Nephron (organoid): ENCODE measurements at regions not wholly inside any gene's neighbourhood (a gene's known extent, or its start where the extent isn't known, plus 50 kb on each side); places are given as distances from the start of the nearest gene placed in this dataset.
"Not testable (repeated sequence)": the region's sequence is repeated elsewhere in the genome, so short reads cannot be mapped to it uniquely, and the experiment has no call there.

Source experiments
- H3K27ac Mint-ChIP-seq, 3 experiments: 2 replicates each; pipeline ENCODE4 v1.8.0; 2020; ENCODE audit warnings: mixed read lengths in 3 of 3, mild to moderate bottlenecking in 2 of 3, moderate library complexity in 1 of 3
- H3K27me3 Mint-ChIP-seq: 2 replicates; pipeline ENCODE4 v1.8.0; 2021; ENCODE audit warnings: low read depth, mild to moderate bottlenecking, moderate library complexity, mixed read lengths
- H3K36me3 Mint-ChIP-seq: 2 replicates; pipeline ENCODE4 v1.8.0; 2020; ENCODE audit warnings: low read depth, mixed read lengths
- H3K4me1 Mint-ChIP-seq: 2 replicates; pipeline ENCODE4 v1.8.0; 2020; ENCODE audit warnings: mixed read lengths
- H3K4me3 Mint-ChIP-seq, 3 experiments: 2 replicates each; pipeline ENCODE4 v1.8.0; 2020; ENCODE audit warnings: mild to moderate bottlenecking in 3 of 3, mixed read lengths in 3 of 3, moderate library complexity in 2 of 3
- H3K9me3 Mint-ChIP-seq: 2 replicates; pipeline ENCODE4 v1.8.0; 2020; ENCODE audit warnings: mixed read lengths
- TF ChIP-seq, protein P1 (sequence below), 3 experiments: fragments of 200-600 bp; sonication (generic); IDR thresholded peaks; one replicate each; pipeline ENCODE4 v1.5.0; 2021; ENCODE audit warnings: antibody characterized with exemption in 3 of 3; ENCODE audit not compliant: unreplicated experiment in 3 of 3

DNA sequence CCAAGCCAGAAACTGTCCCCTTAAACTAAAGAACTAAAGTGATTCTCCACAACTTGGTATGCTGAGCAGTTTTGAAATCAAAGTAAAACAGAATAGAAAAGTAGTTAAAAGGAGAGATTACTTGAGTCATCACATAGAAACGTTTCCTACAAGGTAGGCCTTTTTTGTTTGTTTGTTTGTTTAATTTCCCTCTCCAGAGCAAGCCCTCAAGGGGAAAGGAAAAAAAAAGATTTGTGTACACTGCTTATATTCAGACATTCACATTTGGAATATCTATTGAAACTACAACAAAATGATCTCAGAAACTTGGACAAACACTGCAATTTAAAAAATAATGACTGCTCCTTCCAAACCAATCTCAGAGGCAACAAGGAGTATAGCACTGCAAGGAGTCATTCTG lies 304.7 kb upstream of the NREP start:
- Mint-ChIP-seq H3K4me1 (peaks cover 31% of the 10 kb centered on the region), H3K27me3 (no peaks in the 10 kb centered on the region), H3K9me3 (peaks cover 6% of the 10 kb centered on the region), H3K36me3 (no peaks in the 10 kb centered on the region), H3K27ac (peak overlapping the region in 1 of 3 experiments; percentile 26), H3K4me3 (no peak overlapping the region)
- TF ChIP-seq, protein P1, sequence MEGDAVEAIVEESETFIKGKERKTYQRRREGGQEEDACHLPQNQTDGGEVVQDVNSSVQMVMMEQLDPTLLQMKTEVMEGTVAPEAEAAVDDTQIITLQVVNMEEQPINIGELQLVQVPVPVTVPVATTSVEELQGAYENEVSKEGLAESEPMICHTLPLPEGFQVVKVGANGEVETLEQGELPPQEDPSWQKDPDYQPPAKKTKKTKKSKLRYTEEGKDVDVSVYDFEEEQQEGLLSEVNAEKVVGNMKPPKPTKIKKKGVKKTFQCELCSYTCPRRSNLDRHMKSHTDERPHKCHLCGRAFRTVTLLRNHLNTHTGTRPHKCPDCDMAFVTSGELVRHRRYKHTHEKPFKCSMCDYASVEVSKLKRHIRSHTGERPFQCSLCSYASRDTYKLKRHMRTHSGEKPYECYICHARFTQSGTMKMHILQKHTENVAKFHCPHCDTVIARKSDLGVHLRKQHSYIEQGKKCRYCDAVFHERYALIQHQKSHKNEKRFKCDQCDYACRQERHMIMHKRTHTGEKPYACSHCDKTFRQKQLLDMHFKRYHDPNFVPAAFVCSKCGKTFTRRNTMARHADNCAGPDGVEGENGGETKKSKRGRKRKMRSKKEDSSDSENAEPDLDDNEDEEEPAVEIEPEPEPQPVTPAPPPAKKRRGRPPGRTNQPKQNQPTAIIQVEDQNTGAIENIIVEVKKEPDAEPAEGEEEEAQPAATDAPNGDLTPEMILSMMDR (IDR thresholded peaks at IDR 0.05; ENCODE audit: unreplicated experiment in 3 of 3), result no peak

DNA sequence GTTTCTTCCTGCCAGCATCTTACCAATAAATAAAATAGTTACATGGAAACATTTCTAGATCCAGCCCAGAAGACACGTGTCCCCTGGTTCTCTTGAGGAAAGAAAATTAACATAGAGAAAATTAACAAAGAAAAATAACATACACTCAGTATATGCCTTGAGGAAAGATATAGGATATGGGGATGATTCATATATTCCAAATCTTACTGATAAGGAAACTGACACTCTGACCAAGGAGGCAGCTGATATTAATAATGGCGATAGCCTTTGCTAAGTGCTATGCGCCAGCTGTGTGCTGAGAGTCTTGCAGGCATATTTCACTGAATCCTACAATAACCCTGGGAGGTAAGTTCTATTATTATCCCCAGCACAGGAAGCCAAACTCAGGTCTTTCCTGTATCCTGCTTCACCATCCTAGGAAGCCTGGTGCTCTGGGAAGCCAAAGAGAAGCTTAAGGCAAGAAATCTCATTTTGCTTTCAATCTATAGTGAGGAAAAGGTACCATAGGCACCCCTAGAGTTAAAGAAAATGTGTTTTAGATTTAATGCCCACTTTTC lies 302.7 kb upstream of the NREP start:
- no peaks in the 10 kb centered on the region for H3K36me3 Mint-ChIP-seq
- H3K4me1 Mint-ChIP-seq, result peaks cover 14% of the 10 kb centered on the region
- H3K4me3 Mint-ChIP-seq, result no peak overlapping the region
- H3K9me3 Mint-ChIP-seq, result peaks cover 25% of the 10 kb centered on the region
- no peaks in the 10 kb centered on the region for H3K27me3 Mint-ChIP-seq
- TF ChIP-seq, protein P1 (IDR thresholded peaks at IDR 0.05; ENCODE audit: unreplicated experiment in 3 of 3), result no peak
- H3K27ac Mint-ChIP-seq, result peak overlapping the region in 2 of 3 experiments; percentile 33 to 55

DNA sequence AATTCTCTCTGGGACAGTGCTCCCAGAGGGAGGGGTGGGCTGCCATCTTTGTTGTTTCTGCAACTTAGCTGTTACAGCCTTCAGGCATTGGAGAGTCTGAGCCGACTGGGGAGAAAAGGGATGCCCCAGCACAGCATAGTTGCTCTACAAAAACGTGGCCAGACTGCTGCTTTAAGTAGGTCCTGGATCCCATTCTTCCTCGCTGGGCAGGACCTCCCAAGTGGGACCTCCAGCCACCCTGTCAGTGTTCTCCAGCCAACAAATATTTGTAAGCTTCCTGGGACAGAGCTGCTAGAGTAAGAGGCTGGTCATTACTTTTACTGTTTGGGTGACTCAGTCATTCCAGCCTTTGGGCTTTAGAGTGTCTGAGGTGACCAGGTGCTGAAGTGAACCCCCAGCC lies 292.7 kb upstream of the NREP start:
- H3K9me3 Mint-ChIP-seq, result peaks cover 43% of the 10 kb centered on the region

DNA sequence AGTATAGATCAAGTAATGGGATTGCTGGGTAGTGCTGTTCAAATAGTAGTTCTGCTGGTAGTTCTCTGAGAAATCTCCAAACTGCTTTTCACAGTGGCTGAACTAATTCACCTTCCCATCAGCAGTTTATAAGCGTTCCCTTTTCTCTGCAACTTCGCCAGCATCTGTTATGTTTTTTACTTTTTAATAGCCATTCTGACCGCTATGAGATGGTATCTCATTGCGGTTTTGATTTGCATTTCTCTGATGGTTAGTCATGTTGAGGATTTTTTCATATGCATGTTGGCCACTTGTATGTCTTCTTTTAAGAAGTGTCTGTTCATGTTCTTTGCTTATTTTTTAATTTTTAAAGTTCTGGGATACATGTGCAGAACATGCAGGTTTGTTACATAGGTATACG lies 279.2 kb upstream of the NREP start:
- H3K27me3 Mint-ChIP-seq, result no peaks in the 10 kb centered on the region
- H3K4me1 Mint-ChIP-seq, result peaks cover 4% of the 10 kb centered on the region
- no peak overlapping the region for H3K27ac Mint-ChIP-seq
- H3K9me3 Mint-ChIP-seq, result peaks cover 11% of the 10 kb centered on the region
- H3K4me3 Mint-ChIP-seq, result no peak overlapping the region
- no peaks in the 10 kb centered on the region for H3K36me3 Mint-ChIP-seq
- TF ChIP-seq, protein P1 (IDR thresholded peaks at IDR 0.05; ENCODE audit: unreplicated experiment in 3 of 3), result no peak

More for the DNA sequence above, 292.7 kb upstream of the NREP start:
- H3K27me3 Mint-ChIP-seq, result no peaks in the 10 kb centered on the region
- TF ChIP-seq, protein P1 (IDR thresholded peaks at IDR 0.05; ENCODE audit: unreplicated experiment in 3 of 3), result no peak
- no peak overlapping the region for H3K27ac Mint-ChIP-seq
- no peaks in the 10 kb centered on the region for H3K4me1 Mint-ChIP-seq
- no peak overlapping the region for H3K4me3 Mint-ChIP-seq
- H3K36me3 Mint-ChIP-seq, result no peaks in the 10 kb centered on the region

DNA sequence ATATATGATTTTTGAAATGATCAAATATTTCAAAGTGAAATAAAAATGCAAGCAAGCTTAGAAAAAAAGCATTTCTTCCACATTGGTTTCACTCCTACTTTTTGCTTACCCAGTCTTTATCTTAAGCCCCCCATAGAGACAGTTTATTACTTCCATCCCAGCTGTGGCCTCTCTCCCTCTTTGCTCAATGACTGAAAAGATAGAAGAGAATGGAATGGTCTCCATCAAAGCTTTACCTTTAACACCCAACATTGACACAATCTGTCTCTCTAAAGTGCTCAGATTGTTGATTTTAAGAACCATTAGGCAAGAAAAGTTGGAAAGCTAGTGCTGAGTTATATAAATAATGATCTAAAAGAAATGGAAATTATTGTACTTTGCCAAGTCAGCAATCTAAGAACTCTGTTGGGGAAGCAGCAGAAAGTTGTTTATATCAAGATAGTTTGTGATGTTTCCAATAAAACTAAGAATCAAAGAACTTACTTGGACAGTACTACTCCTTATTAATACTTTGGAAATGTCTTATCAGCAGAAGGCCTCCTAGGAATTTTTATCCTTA lies 277.5 kb upstream of the NREP start:
- H3K36me3 Mint-ChIP-seq, result no peaks in the 10 kb centered on the region
- H3K27ac Mint-ChIP-seq, result peak overlapping the region in 1 of 3 experiments; percentile 29
- peaks cover 4% of the 10 kb centered on the region for H3K4me1 Mint-ChIP-seq
- peaks cover 17% of the 10 kb centered on the region for H3K9me3 Mint-ChIP-seq
- no peaks in the 10 kb centered on the region for H3K27me3 Mint-ChIP-seq
- H3K4me3 Mint-ChIP-seq, result no peak overlapping the region
- TF ChIP-seq, protein P1 (IDR thresholded peaks at IDR 0.05; ENCODE audit: unreplicated experiment in 3 of 3), result no peak

DNA sequence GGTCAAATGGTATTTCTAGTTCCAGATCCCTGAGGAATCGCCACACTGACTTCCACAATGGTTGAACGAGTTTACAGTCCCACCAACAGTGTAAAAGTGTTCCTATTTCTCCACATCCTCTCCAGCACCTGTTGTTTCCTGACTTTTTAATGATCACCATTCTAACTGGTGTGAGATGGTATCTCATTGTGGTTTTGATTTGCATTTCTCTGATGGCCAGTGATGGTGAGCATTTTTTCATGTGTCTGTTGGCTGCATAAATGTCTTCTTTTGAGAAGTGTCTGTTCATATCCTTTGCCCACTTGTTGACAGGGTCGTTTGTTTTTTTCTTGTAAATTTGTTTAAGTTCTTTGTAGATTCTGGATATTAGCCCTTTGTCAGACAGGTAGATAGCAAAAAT lies 269.9 kb upstream of the NREP start:
- not testable (repeated sequence) for H3K27me3 Mint-ChIP-seq, H3K36me3 Mint-ChIP-seq, H3K4me1 Mint-ChIP-seq, H3K27ac Mint-ChIP-seq, H3K4me3 Mint-ChIP-seq
- peaks cover 12% of the 10 kb centered on the region for H3K9me3 Mint-ChIP-seq
